ENCODE measurements at regions not wholly inside any gene's neighbourhood (a gene's known extent, or its start where the extent isn't known, plus 50 kb on each side); places are given as distances from the start of the nearest gene placed in this dataset.
"Not testable (repeated sequence)": the region's sequence is repeated elsewhere in the genome, so short reads cannot be mapped to it uniquely, and the experiment has no call there.

- no peak for DNase-seq
- H3K27me3 Mint-ChIP-seq (ENCODE audit: low read depth), result peaks cover 5% of the 10 kb centered on the region
- H3K36me3 Mint-ChIP-seq (ENCODE audit: insufficient read depth), result no peaks in the 10 kb centered on the region
- H3K4me1 Mint-ChIP-seq (ENCODE audit: low read depth), result no peaks in the 10 kb centered on the region
- no peak overlapping the region for H3K4me3 Mint-ChIP-seq
- no peak for ATAC-seq
- H3K9me3 Mint-ChIP-seq, result peaks cover 6% of the 10 kb centered on the region
Measured at GRCh38 chr10:44723082-44723481, 188.1 kb upstream of the TMEM72 start.

- no peaks in the 10 kb centered on the region for H3K36me3 Mint-ChIP-seq (ENCODE audit: insufficient read depth)
- no peaks in the 10 kb centered on the region for H3K4me1 Mint-ChIP-seq (ENCODE audit: low read depth)
- peaks cover 3% of the 10 kb centered on the region for H3K9me3 Mint-ChIP-seq
- DNase-seq (no peak), ATAC-seq (no peak)
- H3K27me3 Mint-ChIP-seq (ENCODE audit: low read depth), result peaks cover 5% of the 10 kb centered on the region
- H3K4me3 Mint-ChIP-seq, result no peak overlapping the region
Measured at GRCh38 chr10:44723619-44724325, 187.4 kb upstream of the TMEM72 start.

GRCh38 chr10:44724415-44725174 is 186.5 kb upstream of the TMEM72 start:
- Mint-ChIP-seq H3K4me3 (no peak overlapping the region), H3K27me3 (ENCODE audit: low read depth) (no peaks in the 10 kb centered on the region), H3K36me3 (ENCODE audit: insufficient read depth) (no peaks in the 10 kb centered on the region), H3K4me1 (ENCODE audit: low read depth) (no peaks in the 10 kb centered on the region), H3K9me3 (peaks cover 6% of the 10 kb centered on the region)
- no peak for DNase-seq
- no peak for ATAC-seq

GRCh38 chr10:44725404-44725803 is 185.7 kb upstream of the TMEM72 start:
- H3K27me3 Mint-ChIP-seq (ENCODE audit: low read depth), result no peaks in the 10 kb centered on the region
- DNase-seq, result no peak
- H3K4me1 Mint-ChIP-seq (ENCODE audit: low read depth), result no peaks in the 10 kb centered on the region
- no peak overlapping the region for H3K4me3 Mint-ChIP-seq
- ATAC-seq, result no peak
- H3K36me3 Mint-ChIP-seq (ENCODE audit: insufficient read depth), result no peaks in the 10 kb centered on the region
- peaks cover 10% of the 10 kb centered on the region for H3K9me3 Mint-ChIP-seq

GRCh38 chr10:44731283-44731682 is 179.9 kb upstream of the TMEM72 start:
- Mint-ChIP-seq H3K4me3 (no peak overlapping the region), H3K4me1 (ENCODE audit: low read depth) (no peaks in the 10 kb centered on the region), H3K9me3 (peaks cover 13% of the 10 kb centered on the region), H3K36me3 (ENCODE audit: insufficient read depth) (no peaks in the 10 kb centered on the region), H3K27me3 (ENCODE audit: low read depth) (peaks cover 3% of the 10 kb centered on the region)
- DNase-seq (no peak), ATAC-seq (no peak)

- no peak for ATAC-seq
- Mint-ChIP-seq H3K4me1 (ENCODE audit: low read depth) (no peaks in the 10 kb centered on the region), H3K9me3 (peaks cover 13% of the 10 kb centered on the region), H3K27me3 (ENCODE audit: low read depth) (peaks cover 8% of the 10 kb centered on the region), H3K4me3 (no peak overlapping the region), H3K36me3 (ENCODE audit: insufficient read depth) (no peaks in the 10 kb centered on the region)
- DNase-seq, result no peak
Measured at GRCh38 chr10:44733501-44734488, 177.3 kb upstream of the TMEM72 start.

- Mint-ChIP-seq H3K9me3 (no peaks in the 10 kb centered on the region), H3K4me1 (ENCODE audit: low read depth) (no peaks in the 10 kb centered on the region), H3K36me3 (ENCODE audit: insufficient read depth) (no peaks in the 10 kb centered on the region), H3K4me3 (no peak overlapping the region), H3K27me3 (ENCODE audit: low read depth) (peaks cover 8% of the 10 kb centered on the region)
- DNase-seq (no peak), ATAC-seq (no peak)
Measured at GRCh38 chr10:44742248-44742647, 168.9 kb upstream of the TMEM72 start.

- peaks cover 3% of the 10 kb centered on the region for H3K27me3 Mint-ChIP-seq (ENCODE audit: low read depth)
- no peaks in the 10 kb centered on the region for H3K9me3 Mint-ChIP-seq
- H3K4me1 Mint-ChIP-seq (ENCODE audit: low read depth), result no peaks in the 10 kb centered on the region
- H3K36me3 Mint-ChIP-seq (ENCODE audit: insufficient read depth), result no peaks in the 10 kb centered on the region
- DNase-seq, result no peak
- no peak for ATAC-seq
- H3K4me3 Mint-ChIP-seq, result no peak overlapping the region
Measured at GRCh38 chr10:44743535-44743934, 167.6 kb upstream of the TMEM72 start.

GRCh38 chr10:44745920-44746319 is 165.2 kb upstream of the TMEM72 start:
- no peaks in the 10 kb centered on the region for H3K36me3 Mint-ChIP-seq (ENCODE audit: insufficient read depth)
- no peaks in the 10 kb centered on the region for H3K4me1 Mint-ChIP-seq (ENCODE audit: low read depth)
- ATAC-seq (no peak), DNase-seq (no peak)
- H3K9me3 Mint-ChIP-seq, result no peaks in the 10 kb centered on the region
- no peaks in the 10 kb centered on the region for H3K27me3 Mint-ChIP-seq (ENCODE audit: low read depth)
- H3K4me3 Mint-ChIP-seq, result no peak overlapping the region

- no peaks in the 10 kb centered on the region for H3K9me3 Mint-ChIP-seq
- no peak for ATAC-seq
- H3K36me3 Mint-ChIP-seq (ENCODE audit: insufficient read depth), result no peaks in the 10 kb centered on the region
- no peak for DNase-seq
- no peak overlapping the region for H3K4me3 Mint-ChIP-seq
- H3K4me1 Mint-ChIP-seq (ENCODE audit: low read depth), result no peaks in the 10 kb centered on the region
- no peaks in the 10 kb centered on the region for H3K27me3 Mint-ChIP-seq (ENCODE audit: low read depth)
Measured at GRCh38 chr10:44747593-44748172, 163.5 kb upstream of the TMEM72 start.

GRCh38 chr10:44749151-44749550 is 162.0 kb upstream of the TMEM72 start:
- no peak overlapping the region for H3K4me3 Mint-ChIP-seq
- H3K27me3 Mint-ChIP-seq (ENCODE audit: low read depth), result no peaks in the 10 kb centered on the region
- ATAC-seq, result no peak
- H3K9me3 Mint-ChIP-seq, result no peaks in the 10 kb centered on the region
- H3K36me3 Mint-ChIP-seq (ENCODE audit: insufficient read depth), result no peaks in the 10 kb centered on the region
- no peak for DNase-seq
- no peaks in the 10 kb centered on the region for H3K4me1 Mint-ChIP-seq (ENCODE audit: low read depth)

GRCh38 chr10:44752451-44753441 is 158.4 kb upstream of the TMEM72 start:
- ATAC-seq (no peak), DNase-seq (no peak)
- Mint-ChIP-seq H3K36me3 (ENCODE audit: insufficient read depth) (no peaks in the 10 kb centered on the region), H3K4me3 (no peak overlapping the region), H3K9me3 (no peaks in the 10 kb centered on the region), H3K4me1 (ENCODE audit: low read depth) (no peaks in the 10 kb centered on the region), H3K27me3 (ENCODE audit: low read depth) (no peaks in the 10 kb centered on the region)

GRCh38 chr10:44754355-44754754 is 156.8 kb upstream of the TMEM72 start:
- H3K4me3 Mint-ChIP-seq; H3K4me1 Mint-ChIP-seq (ENCODE audit: low read depth); H3K27me3 Mint-ChIP-seq (ENCODE audit: low read depth); H3K9me3 Mint-ChIP-seq; H3K36me3 Mint-ChIP-seq (ENCODE audit: insufficient read depth); ATAC-seq; DNase-seq: not testable (repeated sequence)

Data from activated T-cell treated with anti-CD3 and anti-CD28 coated beads, Interleukin-2, amount 50 U/mL, for 4 hours (primary cell).